OCI-LY1 (cell line): ENCODE measurements at regions not wholly inside any gene's neighbourhood (a gene's known extent, or its start where the extent isn't known, plus 50 kb on each side); places are given as distances from the start of the nearest gene placed in this dataset.

Source experiments
- H2AFZ ChIP-seq: fragments of 200-600 bp; sonication (generic), shearing (Covaris generic); 2 replicates; pipeline ENCODE4 v1.6.0; 2014; ENCODE audit warnings: antibody characterized with exemption, mild to moderate bottlenecking, low read length
- H3F3A ChIP-seq: fragments of 200-600 bp; sonication (generic), shearing (Covaris generic); 2 replicates; pipeline ENCODE4 v1.6.0; 2014; ENCODE audit warnings: mild to moderate bottlenecking, antibody characterized with exemption, low read length, moderate library complexity; ENCODE audit not compliant: insufficient read depth
- H3K27ac ChIP-seq: fragments of 200-600 bp; sonication (generic); 2 replicates; pipeline ENCODE4 v1.5.1; 2014; ENCODE audit warnings: low read length, mixed run types, mild to moderate bottlenecking, low read depth; ENCODE audit not compliant: poor library complexity, severe bottlenecking
- H3K27me3 ChIP-seq: fragments of 200-600 bp; sonication (generic); 2 replicates; pipeline ENCODE4 v1.6.0; 2014; ENCODE audit warnings: antibody characterized with exemption, mild to moderate bottlenecking, low read length, moderate library complexity; ENCODE audit not compliant: insufficient read depth
- H3K36me3 ChIP-seq: fragments of 200-600 bp; sonication (generic); 2 replicates; pipeline ENCODE4 v1.6.1; 2014; ENCODE audit warnings: mild to moderate bottlenecking, antibody characterized with exemption, low read length, moderate library complexity, mixed read lengths; ENCODE audit not compliant: insufficient read depth
- H3K4me1 ChIP-seq: fragments of 200-600 bp; sonication (generic); 2 replicates; pipeline ENCODE4 v1.5.1; 2014; ENCODE audit warnings: mild to moderate bottlenecking, low read length, moderate library complexity; ENCODE audit not compliant: insufficient read depth, severe bottlenecking
- H3K4me2 ChIP-seq: fragments of 200-600 bp; sonication (generic), shearing (Covaris generic); 2 replicates; pipeline ENCODE4 v1.6.1; 2014; ENCODE audit warnings: low read length
- H3K4me3 ChIP-seq: fragments of 200-600 bp; sonication (generic); 2 replicates; pipeline ENCODE4 v1.5.1; 2014; ENCODE audit warnings: low read length, low read depth, mild to moderate bottlenecking, mixed read lengths; ENCODE audit not compliant: poor library complexity, severe bottlenecking
- H3K79me2 ChIP-seq: fragments of 200-600 bp; shearing (Covaris generic); 2 replicates; pipeline ENCODE4 v1.6.1; 2016; ENCODE audit warnings: mixed run types, low read length, mixed read lengths; ENCODE audit not compliant: insufficient read depth
- H3K9ac ChIP-seq: fragments of 200-600 bp; sonication (generic), shearing (Covaris generic); 2 replicates; pipeline ENCODE4 v1.6.1; 2014; ENCODE audit warnings: mild to moderate bottlenecking, low read length, mixed read lengths
- H3K9me2 ChIP-seq: fragments of 200-600 bp; sonication (generic), shearing (Covaris generic); 2 replicates; pipeline ENCODE4 v1.6.1; 2014; ENCODE audit warnings: low read depth, mild to moderate bottlenecking, low read length, mixed read lengths
- H3K9me3 ChIP-seq: fragments of 200-600 bp; shearing (Covaris generic); 2 replicates; pipeline ENCODE4 v1.6.1; 2014; ENCODE audit warnings: low read length, mixed read lengths
- H4K20me1 ChIP-seq: fragments of 200-600 bp; sonication (generic), shearing (Covaris generic); 2 replicates; pipeline ENCODE4 v1.6.0; 2016; ENCODE audit warnings: mild to moderate bottlenecking, low read length; ENCODE audit not compliant: insufficient read depth
- EZH2 ChIP-seq: fragments of 200-600 bp; sonication (generic), shearing (Covaris generic); IDR thresholded peaks from 2 replicates; pipeline ENCODE4 v1.8.0; 2017; ENCODE audit warnings: borderline replicate concordance, mixed run types, mild to moderate bottlenecking, antibody characterized with exemption, low read length, moderate library complexity, mixed read lengths
- TF ChIP-seq, protein P1 (sequence below): fragments of 200-600 bp; sonication (generic), shearing (Covaris generic); IDR thresholded peaks from 2 replicates; pipeline ENCODE4 v1.5.1; 2017; ENCODE audit warnings: mild to moderate bottlenecking, antibody characterized with exemption, low read length, moderate library complexity, mixed read lengths

DNA sequence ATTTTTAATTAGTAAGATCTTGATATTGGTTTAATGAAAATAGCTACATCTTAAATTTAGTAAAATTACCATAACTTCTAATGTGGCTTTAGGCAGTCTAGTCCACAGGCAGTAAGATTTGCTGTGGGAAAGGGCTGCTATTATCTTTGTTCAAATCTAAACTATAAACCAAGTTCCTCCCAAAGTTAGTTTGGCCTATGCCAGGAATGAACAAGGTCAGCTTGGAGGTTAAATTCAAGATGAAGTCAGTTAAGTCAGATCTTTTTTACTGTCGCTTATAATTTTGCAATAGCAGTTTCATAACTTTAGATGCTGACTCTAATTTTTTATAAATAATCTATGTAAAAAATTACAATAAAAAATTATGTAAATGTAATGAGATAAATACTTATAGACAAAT, 1016.9 kb upstream of the ALCAM start:
- Histone ChIP-seq H3K4me1 (no peaks in the 10 kb centered on the region), H3K9ac (no peak overlapping the region), H3K9me3 (no peaks in the 10 kb centered on the region), H3K4me3 (no peak overlapping the region), H2AFZ (no peak overlapping the region), H3K27ac (no peak overlapping the region), H3F3A (no peaks in the 10 kb centered on the region), H4K20me1 (no peaks in the 10 kb centered on the region), H3K36me3 (no peaks in the 10 kb centered on the region), H3K79me2 (no peaks in the 10 kb centered on the region), H3K9me2 (no peaks in the 10 kb centered on the region), H3K4me2 (no peak overlapping the region), H3K27me3 (no peaks in the 10 kb centered on the region)
- TF ChIP-seq, protein P1, sequence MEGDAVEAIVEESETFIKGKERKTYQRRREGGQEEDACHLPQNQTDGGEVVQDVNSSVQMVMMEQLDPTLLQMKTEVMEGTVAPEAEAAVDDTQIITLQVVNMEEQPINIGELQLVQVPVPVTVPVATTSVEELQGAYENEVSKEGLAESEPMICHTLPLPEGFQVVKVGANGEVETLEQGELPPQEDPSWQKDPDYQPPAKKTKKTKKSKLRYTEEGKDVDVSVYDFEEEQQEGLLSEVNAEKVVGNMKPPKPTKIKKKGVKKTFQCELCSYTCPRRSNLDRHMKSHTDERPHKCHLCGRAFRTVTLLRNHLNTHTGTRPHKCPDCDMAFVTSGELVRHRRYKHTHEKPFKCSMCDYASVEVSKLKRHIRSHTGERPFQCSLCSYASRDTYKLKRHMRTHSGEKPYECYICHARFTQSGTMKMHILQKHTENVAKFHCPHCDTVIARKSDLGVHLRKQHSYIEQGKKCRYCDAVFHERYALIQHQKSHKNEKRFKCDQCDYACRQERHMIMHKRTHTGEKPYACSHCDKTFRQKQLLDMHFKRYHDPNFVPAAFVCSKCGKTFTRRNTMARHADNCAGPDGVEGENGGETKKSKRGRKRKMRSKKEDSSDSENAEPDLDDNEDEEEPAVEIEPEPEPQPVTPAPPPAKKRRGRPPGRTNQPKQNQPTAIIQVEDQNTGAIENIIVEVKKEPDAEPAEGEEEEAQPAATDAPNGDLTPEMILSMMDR, result no peak
- no peak for TF ChIP-seq EZH2

DNA sequence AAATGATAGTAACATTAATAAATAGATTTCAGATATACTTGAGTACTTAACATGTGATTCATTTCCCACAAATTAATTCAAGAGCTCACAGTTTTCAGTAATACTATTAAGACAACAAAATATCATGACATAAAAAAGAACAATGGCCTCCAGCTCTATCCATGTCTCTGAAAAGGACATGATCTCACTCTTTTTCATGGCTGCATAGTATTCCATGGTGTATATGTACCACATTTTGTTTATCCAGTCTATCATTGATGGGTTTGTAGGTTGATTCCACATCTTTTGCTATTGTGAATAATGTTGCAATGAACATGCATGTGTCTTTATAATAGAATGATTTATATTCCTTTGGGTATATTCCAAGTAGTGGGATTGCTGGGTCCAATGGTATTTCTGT, 1012.8 kb upstream of the ALCAM start:
- Histone ChIP-seq H3K27me3 (no peaks in the 10 kb centered on the region), H3K36me3 (no peaks in the 10 kb centered on the region), H4K20me1 (no peaks in the 10 kb centered on the region), H3K27ac (no peak overlapping the region), H3K4me3 (no peak overlapping the region), H3K9me2 (no peaks in the 10 kb centered on the region), H3K4me1 (no peaks in the 10 kb centered on the region), H3K9me3 (no peaks in the 10 kb centered on the region), H3F3A (no peaks in the 10 kb centered on the region), H3K9ac (no peak overlapping the region), H3K79me2 (no peaks in the 10 kb centered on the region), H2AFZ (no peak overlapping the region), H3K4me2 (no peak overlapping the region)
- TF ChIP-seq EZH2, result no peak
- TF ChIP-seq, protein P1, result no peak

DNA sequence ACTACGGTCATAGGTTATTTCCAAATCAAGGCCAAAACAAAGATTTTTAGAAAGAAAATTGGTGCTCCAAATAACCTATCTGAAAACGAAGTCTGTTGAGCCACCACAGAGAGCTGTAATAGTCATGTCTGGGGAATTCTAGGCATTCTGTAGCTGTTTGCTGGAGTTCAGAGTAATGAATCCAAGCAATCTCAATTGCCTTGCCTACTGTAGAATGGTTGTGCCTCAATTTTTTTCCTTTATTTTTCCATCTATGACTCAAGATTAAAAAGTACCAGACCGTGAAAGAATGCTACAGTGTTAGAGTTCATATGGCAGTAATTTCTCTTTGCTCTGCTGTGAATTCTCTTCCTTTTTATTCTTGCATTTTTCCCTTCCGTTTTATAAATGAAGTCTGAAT, 1007.2 kb upstream of the ALCAM start:
- H2AFZ ChIP-seq, result no peak overlapping the region
- H3K4me2 ChIP-seq, result no peak overlapping the region
- no peak overlapping the region for H3K27ac ChIP-seq
- no peaks in the 10 kb centered on the region for H3F3A ChIP-seq
- no peak overlapping the region for H3K4me3 ChIP-seq
- no peaks in the 10 kb centered on the region for H3K4me1 ChIP-seq
- H3K9ac ChIP-seq, result no peak overlapping the region
- no peaks in the 10 kb centered on the region for H4K20me1 ChIP-seq
- H3K36me3 ChIP-seq, result no peaks in the 10 kb centered on the region
- H3K9me3 ChIP-seq, result no peaks in the 10 kb centered on the region
- H3K27me3 ChIP-seq, result no peaks in the 10 kb centered on the region
- no peaks in the 10 kb centered on the region; the same call in 1 of the 2 replicates for H3K79me2 ChIP-seq
- TF ChIP-seq, protein P1, result no peak
- TF ChIP-seq EZH2, result no peak
- no peaks in the 10 kb centered on the region for H3K9me2 ChIP-seq
